ENCODE measurements at regions not wholly inside any gene's neighbourhood (a gene's known extent, or its start where the extent isn't known, plus 50 kb on each side); places are given as distances from the start of the nearest gene placed in this dataset.

DNA sequence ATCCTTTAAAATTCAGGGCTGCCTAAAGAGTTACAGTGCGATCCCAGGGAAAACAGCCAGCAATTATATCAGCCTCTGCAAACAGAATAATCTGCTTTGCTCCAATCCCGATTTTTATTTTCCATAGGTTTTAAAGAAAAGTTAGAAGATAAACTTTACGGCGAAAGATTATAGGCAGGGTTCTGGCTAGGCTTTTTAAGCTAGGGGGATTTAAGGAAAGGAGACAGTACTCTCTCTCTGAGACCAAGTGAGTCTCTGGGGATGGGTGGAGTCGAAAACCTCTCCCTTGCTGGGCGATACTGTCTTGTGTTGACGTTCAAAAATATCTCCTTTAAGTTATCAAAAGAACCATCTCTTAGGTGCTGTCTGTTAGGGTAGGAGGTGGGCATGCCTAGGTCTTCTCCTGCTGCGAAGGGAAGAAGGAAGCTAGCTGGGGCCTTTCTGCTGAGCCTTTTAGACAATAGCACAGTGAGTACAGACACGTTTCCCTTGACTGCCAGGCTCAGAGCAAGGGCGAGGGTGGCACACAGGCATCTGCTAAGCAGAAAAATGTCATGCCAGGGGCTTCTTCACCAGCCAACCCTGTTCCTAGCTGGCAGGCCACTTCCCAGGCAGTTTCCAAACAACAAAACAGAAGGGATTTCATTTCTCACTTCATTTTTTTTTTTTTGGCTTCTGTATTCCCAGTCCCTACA, 167.9 kb upstream of the MAF start:
- no peaks in the 10 kb centered on the region for H3K9me3 ChIP-seq (ENCODE audit: insufficient read depth, low read length)
- TF ChIP-seq EZH2phosphoT487 (conservative IDR thresholded peaks at IDR 0.05; ENCODE audit: low read length): no peak
- TF ChIP-seq, protein P1, sequence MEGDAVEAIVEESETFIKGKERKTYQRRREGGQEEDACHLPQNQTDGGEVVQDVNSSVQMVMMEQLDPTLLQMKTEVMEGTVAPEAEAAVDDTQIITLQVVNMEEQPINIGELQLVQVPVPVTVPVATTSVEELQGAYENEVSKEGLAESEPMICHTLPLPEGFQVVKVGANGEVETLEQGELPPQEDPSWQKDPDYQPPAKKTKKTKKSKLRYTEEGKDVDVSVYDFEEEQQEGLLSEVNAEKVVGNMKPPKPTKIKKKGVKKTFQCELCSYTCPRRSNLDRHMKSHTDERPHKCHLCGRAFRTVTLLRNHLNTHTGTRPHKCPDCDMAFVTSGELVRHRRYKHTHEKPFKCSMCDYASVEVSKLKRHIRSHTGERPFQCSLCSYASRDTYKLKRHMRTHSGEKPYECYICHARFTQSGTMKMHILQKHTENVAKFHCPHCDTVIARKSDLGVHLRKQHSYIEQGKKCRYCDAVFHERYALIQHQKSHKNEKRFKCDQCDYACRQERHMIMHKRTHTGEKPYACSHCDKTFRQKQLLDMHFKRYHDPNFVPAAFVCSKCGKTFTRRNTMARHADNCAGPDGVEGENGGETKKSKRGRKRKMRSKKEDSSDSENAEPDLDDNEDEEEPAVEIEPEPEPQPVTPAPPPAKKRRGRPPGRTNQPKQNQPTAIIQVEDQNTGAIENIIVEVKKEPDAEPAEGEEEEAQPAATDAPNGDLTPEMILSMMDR (IDR thresholded peaks at IDR 0.05; ENCODE audit: insufficient read depth, low read length, poor library complexity, severe bottlenecking): no peak
- no peak overlapping the region for H2AFZ ChIP-seq (ENCODE audit: low read depth, low read length, severe bottlenecking)
- no peaks in the 10 kb centered on the region for H3F3A ChIP-seq (ENCODE audit: insufficient read depth)
- H3K27me3 ChIP-seq (ENCODE audit: low read length): no peaks in the 10 kb centered on the region
- H3K4me3 ChIP-seq (ENCODE audit: insufficient read depth, low read length, poor library complexity, severe bottlenecking): no peak overlapping the region
- no peaks in the 10 kb centered on the region for H3K9me2 ChIP-seq (replicated peaks; ENCODE audit: insufficient read depth, low read length)
- H4K20me1 ChIP-seq (ENCODE audit: low read depth, low read length): no peaks in the 10 kb centered on the region
- no peak overlapping the region for H3K9ac ChIP-seq (ENCODE audit: low read length)
- no peaks in the 10 kb centered on the region for H3K79me2 ChIP-seq (ENCODE audit: insufficient read depth, low read length)
- no peak overlapping the region for H3K4me2 ChIP-seq (ENCODE audit: low read depth, low read length, poor library complexity, severe bottlenecking)
- no peak overlapping the region for H3K27ac ChIP-seq (ENCODE audit: low read depth, low read length)
- no peaks in the 10 kb centered on the region for H3K36me3 ChIP-seq (ENCODE audit: low read length)

DNA sequence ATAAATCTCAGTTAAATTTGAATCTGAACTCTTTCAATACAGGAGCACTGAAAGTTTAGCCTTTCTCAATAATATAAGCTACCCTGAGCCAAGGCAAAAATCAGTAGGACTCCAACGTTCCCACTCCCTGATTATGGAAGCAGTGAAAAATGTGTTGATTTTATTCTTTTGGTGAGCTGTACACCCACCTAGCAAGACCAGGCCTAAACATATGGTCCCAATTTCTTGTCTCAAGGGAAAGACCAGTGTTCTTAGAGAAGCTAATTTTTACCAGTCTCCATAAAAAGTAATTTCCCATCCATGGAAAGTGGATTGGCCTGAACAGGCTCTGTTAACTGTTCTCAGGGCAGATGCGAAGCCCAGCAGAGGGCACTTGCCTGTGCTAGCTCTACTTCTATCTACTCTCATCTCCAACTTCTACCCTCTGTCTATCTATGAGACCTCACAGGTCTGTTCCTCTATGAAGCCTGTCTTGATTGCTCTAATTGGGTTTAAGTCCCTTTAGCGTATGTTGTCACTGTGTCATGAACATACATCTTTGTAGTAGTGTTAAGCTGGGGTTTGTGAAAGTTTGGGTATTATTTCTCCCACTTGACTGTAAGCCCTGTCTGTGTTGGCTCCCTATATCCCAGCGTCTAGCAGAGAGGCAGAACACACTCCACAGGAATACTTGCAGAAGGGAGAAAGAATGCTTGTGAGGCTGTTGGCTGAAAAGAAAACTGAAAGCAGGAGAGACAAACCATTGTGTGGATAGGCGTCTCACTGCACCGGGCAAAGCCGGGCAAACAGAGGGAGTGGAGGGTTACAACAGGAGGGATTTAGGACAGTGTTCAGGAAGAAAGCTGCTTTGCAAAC, 167.1 kb upstream of the MAF start:
- Histone ChIP-seq H3K27me3 (ENCODE audit: low read length) (no peaks in the 10 kb centered on the region), H3F3A (ENCODE audit: insufficient read depth) (no peaks in the 10 kb centered on the region), H4K20me1 (ENCODE audit: low read depth, low read length) (no peaks in the 10 kb centered on the region), H3K9me3 (ENCODE audit: insufficient read depth, low read length) (no peaks in the 10 kb centered on the region), H3K9ac (ENCODE audit: low read length) (no peak overlapping the region), H3K9me2 (replicated peaks; ENCODE audit: insufficient read depth, low read length) (no peaks in the 10 kb centered on the region), H3K79me2 (ENCODE audit: insufficient read depth, low read length) (no peaks in the 10 kb centered on the region), H3K27ac (ENCODE audit: low read depth, low read length) (no peak overlapping the region), H2AFZ (ENCODE audit: low read depth, low read length, severe bottlenecking) (no peak overlapping the region), H3K36me3 (ENCODE audit: low read length) (no peaks in the 10 kb centered on the region), H3K4me2 (ENCODE audit: low read depth, low read length, poor library complexity, severe bottlenecking) (no peak overlapping the region), H3K4me3 (ENCODE audit: insufficient read depth, low read length, poor library complexity, severe bottlenecking) (no peak overlapping the region)
- TF ChIP-seq, protein P1 (IDR thresholded peaks at IDR 0.05; ENCODE audit: insufficient read depth, low read length, poor library complexity, severe bottlenecking): no peak
- no peak for TF ChIP-seq EZH2phosphoT487 (conservative IDR thresholded peaks at IDR 0.05; ENCODE audit: low read length)

DNA sequence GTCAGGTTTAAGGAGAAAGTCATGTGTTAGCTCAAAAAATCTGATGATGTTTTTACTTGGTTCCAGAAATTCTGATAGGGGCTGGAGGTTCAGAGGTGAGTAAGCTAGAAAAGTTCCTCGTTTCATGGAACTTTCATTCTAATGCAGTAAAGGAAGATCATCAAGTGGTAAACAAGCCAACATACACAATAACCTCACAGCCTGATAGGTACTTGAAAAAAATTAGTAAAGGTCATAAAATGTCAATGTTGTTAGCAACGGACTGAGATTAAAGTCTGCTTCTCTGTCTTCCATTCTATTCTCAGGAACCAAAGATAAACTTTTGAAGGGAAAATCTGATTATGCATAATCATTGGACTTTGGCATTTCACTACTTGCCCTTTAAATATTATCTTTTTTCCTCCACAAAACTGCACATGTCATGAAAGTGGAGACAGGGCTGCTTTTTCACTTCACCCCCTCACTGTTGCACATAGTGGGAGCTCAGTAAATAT, 165.4 kb upstream of the MAF start:
- no peaks in the 10 kb centered on the region for H3K36me3 ChIP-seq (ENCODE audit: low read length)
- H2AFZ ChIP-seq (ENCODE audit: low read depth, low read length, severe bottlenecking): no peak overlapping the region
- TF ChIP-seq, protein P1 (IDR thresholded peaks at IDR 0.05; ENCODE audit: insufficient read depth, low read length, poor library complexity, severe bottlenecking): no peak
- TF ChIP-seq EZH2phosphoT487 (conservative IDR thresholded peaks at IDR 0.05; ENCODE audit: low read length): no peak
- H3K27me3 ChIP-seq (ENCODE audit: low read length): no peaks in the 10 kb centered on the region
- H4K20me1 ChIP-seq (ENCODE audit: low read depth, low read length): no peaks in the 10 kb centered on the region
- H3K9ac ChIP-seq (ENCODE audit: low read length): no peak overlapping the region
- no peak overlapping the region for H3K4me2 ChIP-seq (ENCODE audit: low read depth, low read length, poor library complexity, severe bottlenecking)
- H3K9me3 ChIP-seq (ENCODE audit: insufficient read depth, low read length): no peaks in the 10 kb centered on the region
- no peaks in the 10 kb centered on the region for H3K9me2 ChIP-seq (replicated peaks; ENCODE audit: insufficient read depth, low read length)
- no peaks in the 10 kb centered on the region for H3F3A ChIP-seq (ENCODE audit: insufficient read depth)
- no peak overlapping the region for H3K4me3 ChIP-seq (ENCODE audit: insufficient read depth, low read length, poor library complexity, severe bottlenecking)
- no peak overlapping the region for H3K27ac ChIP-seq (ENCODE audit: low read depth, low read length)
- H3K79me2 ChIP-seq (ENCODE audit: insufficient read depth, low read length): no peaks in the 10 kb centered on the region

All from SU-DHL-6 (cell line).